Stomach (tissue), 4 donors: ENCODE measurements at regions not wholly inside any gene's neighbourhood (a gene's known extent, or its start where the extent isn't known, plus 50 kb on each side); places are given as distances from the start of the nearest gene placed in this dataset.

Experiments used
- CTCF ChIP-seq, 7 experiments: fragments of 450-650 bp in 4 of 7; fragments of 200-600 bp in 3 of 7; sonication (generic) in 3 of 7; IDR thresholded peaks; one replicate each; pipeline ENCODE4 v1.5.1; 2016 to 2019; ENCODE audit warnings: antibody characterized with exemption in 7 of 7, control low read depth in 2 of 7, mild to moderate bottlenecking in 1 of 7
- EP300 ChIP-seq: sonication (generic); formaldehyde crosslinking; IDR thresholded peaks from one replicate; pipeline ENCODE4 v1.6.1; 2017; ENCODE audit warnings: antibody characterized with exemption
- POLR2A ChIP-seq, 4 donors: fragments of 450-650 bp; IDR thresholded peaks; one replicate each; pipeline ENCODE4 v1.6.1; 2016; ENCODE audit warnings: antibody characterized with exemption in 4 of 4, control low read depth in 2 of 4, mild to moderate bottlenecking in 1 of 4, moderate library complexity in 1 of 4
- POLR2AphosphoS5 ChIP-seq, 3 donors: sonication (generic); formaldehyde crosslinking; IDR thresholded peaks; one replicate each; pipeline ENCODE4 v1.6.1; 2016; ENCODE audit warnings: antibody characterized with exemption in 3 of 3

GRCh38 chr20:1802385-1803060, 92.7 kb upstream of the SIRPA start:
- peak in 5 of 7 experiments; percentile 21 to 48 (median 39) for TF ChIP-seq CTCF (IDR thresholded peaks at IDR 0.05)
- peak in 1 of 3 donors; percentile 44 for TF ChIP-seq POLR2AphosphoS5 (IDR thresholded peaks at IDR 0.05)
- TF ChIP-seq POLR2A (IDR thresholded peaks at IDR 0.05), result no peak
- no peak for TF ChIP-seq EP300
